Body of pancreas (tissue), 4 donors: ENCODE measurements at regions not wholly inside any gene's neighbourhood (a gene's known extent, or its start where the extent isn't known, plus 50 kb on each side); places are given as distances from the start of the nearest gene placed in this dataset.

Source experiments
- CTCF ChIP-seq, 7 experiments: fragments of 450-650 bp in 4 of 7; fragments of 200-600 bp in 3 of 7; sonication (generic) in 3 of 7; IDR thresholded peaks; one replicate each; pipeline ENCODE4 v1.5.1; 2016 to 2019; ENCODE audit warnings: antibody characterized with exemption in 7 of 7
- POLR2A ChIP-seq, 3 donors: fragments of 450-650 bp; IDR thresholded peaks; one replicate each; pipeline ENCODE4 v1.6.1; 2016; ENCODE audit warnings: antibody characterized with exemption in 3 of 3, mild to moderate bottlenecking in 2 of 3

- no peak for TF ChIP-seq CTCF (IDR thresholded peaks at IDR 0.05)
- TF ChIP-seq POLR2A (IDR thresholded peaks at IDR 0.05) = no peak
These were observed 573.5 kb upstream of the SETBP1 start for GRCh38 chr18:44107187-44107586.
